AG04450 (cell line): ENCODE measurements at regions not wholly inside any gene's neighbourhood (a gene's known extent, or its start where the extent isn't known, plus 50 kb on each side); places are given as distances from the start of the nearest gene placed in this dataset.

Source experiments
- CTCF ChIA-PET: fragments of 300-600, 350-600 bp; formaldehyde crosslinking; extraction: SDS; loops from one replicate; lab custom pipeline; 2022; ENCODE audit warnings: antibody characterized with exemption, inconsistent platforms; lab: Charles Lee
- POLR2A ChIA-PET: fragments of 350-600 bp; formaldehyde crosslinking; extraction: SDS; loops from one replicate; lab custom pipeline; 2021; ENCODE audit warnings: antibody characterized with exemption, inconsistent platforms; lab: Yijun Ruan, JAX
- DNase-seq: peaks from one replicate; pipeline ENCODE4 v3.0.0-alpha.2; 2011; ENCODE audit warnings: low read depth, low spot score
- H3K27ac ChIP-seq: one replicate; pipeline ENCODE4 v1.5.1; 2012; ENCODE audit warnings: low read depth, low read length, control low read depth
- H3K27me3 ChIP-seq: one replicate; pipeline ENCODE4 v1.6.0; 2012; ENCODE audit warnings: low read length; ENCODE audit not compliant: control insufficient read depth, insufficient read depth
- H3K4me3 ChIP-seq: 2 replicates; pipeline ENCODE4 v1.5.1; 2011; ENCODE audit warnings: mild to moderate bottlenecking, low read depth, low read length, control low read depth
- H3K9me3 ChIP-seq: 2 replicates; pipeline ENCODE4 v1.5.1; 2012; ENCODE audit warnings: low read length; ENCODE audit not compliant: control insufficient read depth, insufficient read depth
- TF ChIP-seq, protein P1 (sequence below): IDR thresholded peaks from 2 replicates; pipeline ENCODE4 v1.5.1; 2011; ENCODE audit warnings: low read depth, low read length, control low read depth, inconsistent platforms

DNA sequence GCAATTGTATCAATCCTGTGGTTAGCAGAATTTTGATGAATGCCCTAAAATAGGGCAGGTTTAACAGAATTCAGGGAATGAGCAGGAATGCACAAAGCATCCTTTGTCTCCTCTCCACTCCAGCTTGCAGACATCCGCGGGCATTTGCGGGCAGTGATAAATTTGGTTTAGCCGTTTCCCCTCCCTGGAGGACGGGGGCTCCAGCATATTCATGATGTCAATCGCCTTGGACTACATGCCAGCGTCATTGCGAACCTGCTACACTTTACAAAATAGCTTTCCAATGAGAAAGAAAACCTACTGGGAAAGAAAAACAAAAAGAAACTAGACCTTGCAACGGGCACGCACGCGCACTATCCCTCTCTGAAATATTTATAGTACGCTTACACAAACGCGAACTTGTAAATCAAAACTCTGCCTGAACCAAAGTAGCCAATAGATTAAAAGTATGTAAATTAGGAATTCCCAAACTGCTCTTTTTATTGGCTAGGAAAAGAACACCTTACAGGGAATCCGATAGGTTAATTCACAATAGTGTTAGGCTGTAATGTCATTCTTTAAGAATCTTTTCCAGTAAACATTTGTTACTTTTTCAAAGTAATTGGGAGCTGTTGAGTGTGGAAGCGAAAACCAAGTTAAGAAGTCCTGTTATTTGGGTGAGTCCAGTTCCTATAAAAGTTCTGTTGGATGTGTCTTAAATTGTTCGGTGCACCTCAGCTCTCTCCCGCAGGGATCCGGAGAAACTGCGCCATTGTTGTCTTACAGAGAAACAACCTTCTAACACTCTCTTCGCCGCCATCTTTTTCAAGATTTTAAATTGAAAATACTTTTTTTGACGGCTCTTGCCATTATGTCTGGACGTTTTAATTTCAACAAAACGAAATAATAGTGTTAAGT is 136.7 kb downstream of the HFE start:
- TF ChIP-seq, protein P1, sequence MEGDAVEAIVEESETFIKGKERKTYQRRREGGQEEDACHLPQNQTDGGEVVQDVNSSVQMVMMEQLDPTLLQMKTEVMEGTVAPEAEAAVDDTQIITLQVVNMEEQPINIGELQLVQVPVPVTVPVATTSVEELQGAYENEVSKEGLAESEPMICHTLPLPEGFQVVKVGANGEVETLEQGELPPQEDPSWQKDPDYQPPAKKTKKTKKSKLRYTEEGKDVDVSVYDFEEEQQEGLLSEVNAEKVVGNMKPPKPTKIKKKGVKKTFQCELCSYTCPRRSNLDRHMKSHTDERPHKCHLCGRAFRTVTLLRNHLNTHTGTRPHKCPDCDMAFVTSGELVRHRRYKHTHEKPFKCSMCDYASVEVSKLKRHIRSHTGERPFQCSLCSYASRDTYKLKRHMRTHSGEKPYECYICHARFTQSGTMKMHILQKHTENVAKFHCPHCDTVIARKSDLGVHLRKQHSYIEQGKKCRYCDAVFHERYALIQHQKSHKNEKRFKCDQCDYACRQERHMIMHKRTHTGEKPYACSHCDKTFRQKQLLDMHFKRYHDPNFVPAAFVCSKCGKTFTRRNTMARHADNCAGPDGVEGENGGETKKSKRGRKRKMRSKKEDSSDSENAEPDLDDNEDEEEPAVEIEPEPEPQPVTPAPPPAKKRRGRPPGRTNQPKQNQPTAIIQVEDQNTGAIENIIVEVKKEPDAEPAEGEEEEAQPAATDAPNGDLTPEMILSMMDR: no peak

DNA sequence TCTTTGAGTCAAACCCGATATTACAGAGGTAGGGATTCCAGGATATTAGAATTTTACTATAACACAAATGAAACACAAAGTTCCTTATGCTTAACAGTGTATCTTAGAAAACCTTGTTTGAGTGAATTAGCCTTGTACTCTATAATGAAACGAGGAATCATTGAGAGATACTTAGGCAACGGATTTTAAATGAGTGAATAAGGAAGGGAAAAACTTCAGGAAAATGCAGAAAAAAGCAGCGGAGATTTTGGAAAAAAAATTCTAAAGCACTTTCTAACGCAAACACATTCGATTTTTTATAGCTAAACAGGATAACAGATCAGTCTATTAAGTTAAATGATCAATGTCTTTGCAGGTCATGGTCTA is 137.3 kb downstream of the HFE start:
- DNase-seq: no peak
- TF ChIP-seq, protein P1: no peak
- CTCF ChIA-PET: interaction anchor here (0.7 to 2.7 kb wide), 5 partner anchors 8 to 49 kb away, joined by 3 to 10 read pairs (median 3); a partner anchor contains a TSS
- Histone ChIP-seq H3K27me3 (no peaks in the 10 kb centered on the region), H3K4me3 (peak overlapping the region; percentile 73), H3K9me3 (peaks cover 4% of the 10 kb centered on the region; the same call in 1 of the 2 replicates), H3K27ac (peak overlapping the region; percentile 89)
- POLR2A ChIA-PET: interaction anchor here (0.7 to 3.7 kb wide), 15 partner anchors 8 to 1600 kb away, joined by 3 to 40 read pairs (median 5); a partner anchor contains a TSS

More for the DNA sequence above, 136.7 kb downstream of the HFE start:
- Histone ChIP-seq H3K27ac (peak overlapping the region; percentile 89), H3K27me3 (no peaks in the 10 kb centered on the region), H3K9me3 (peaks cover 4% of the 10 kb centered on the region; the same call in 1 of the 2 replicates), H3K4me3 (peak overlapping the region; percentile 73)
- POLR2A ChIA-PET: interaction anchor here (0.7 to 3.7 kb wide), 11 partner anchors 9 to 1601 kb away, joined by 3 to 40 read pairs (median 7); a partner anchor contains a TSS
- CTCF ChIA-PET: interaction anchor here (1.2 to 2.7 kb wide), 2 partner anchors 50 to 371 kb away, joined by 3 to 10 read pairs; no protein-coding TSS in a partner anchor
- DNase-seq: peak; percentile 89

DNA sequence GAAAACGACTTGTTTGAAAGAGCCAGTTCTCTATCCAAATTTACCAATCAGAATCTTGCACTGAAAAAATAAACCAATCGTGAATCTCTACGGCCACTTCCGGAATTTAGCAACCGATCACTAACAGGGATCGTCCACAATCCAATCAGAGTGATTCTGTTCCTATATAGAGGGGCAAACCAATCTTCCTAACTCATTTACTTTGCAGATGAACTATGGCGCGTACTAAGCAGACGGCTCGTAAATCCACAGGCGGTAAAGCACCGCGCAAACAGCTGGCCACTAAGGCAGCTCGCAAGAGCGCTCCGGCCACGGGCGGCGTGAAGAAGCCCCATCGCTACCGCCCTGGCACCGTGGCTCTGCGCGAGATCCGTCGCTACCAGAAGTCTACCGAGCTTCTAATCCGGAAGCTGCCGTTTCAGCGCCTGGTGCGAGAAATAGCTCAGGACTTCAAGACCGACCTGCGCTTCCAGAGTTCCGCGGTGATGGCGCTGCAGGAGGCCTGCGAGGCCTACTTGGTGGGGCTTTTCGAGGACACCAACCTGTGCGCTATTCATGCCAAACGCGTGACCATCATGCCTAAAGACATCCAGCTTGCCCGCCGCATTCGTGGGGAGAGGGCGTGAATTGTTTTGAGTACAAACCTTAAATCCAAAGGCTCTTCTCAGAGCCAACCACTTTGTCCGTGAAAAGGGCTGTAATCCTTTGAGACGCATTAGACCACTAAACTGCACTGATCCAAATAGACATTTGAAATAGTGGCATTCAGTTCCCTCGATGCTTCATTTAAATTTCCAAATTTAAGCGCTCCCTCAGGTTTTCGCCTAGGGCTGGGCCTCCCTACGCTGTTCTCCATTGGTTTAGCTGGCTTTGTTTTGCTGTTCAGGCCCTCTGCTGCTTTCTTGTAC is 138.0 kb downstream of the HFE start:
- Histone ChIP-seq H3K4me3 (peak overlapping the region; percentile 73), H3K27ac (peak overlapping the region; percentile 88), H3K27me3 (no peaks in the 10 kb centered on the region), H3K9me3 (peaks cover 4% of the 10 kb centered on the region; the same call in 1 of the 2 replicates)
- TF ChIP-seq, protein P1: peak; percentile 42; the same call in 1 of the 2 replicates
- ChIA-PET CTCF (interaction anchor here (0.7 to 2.7 kb wide), 6 partner anchors 8 to 49 kb away, joined by 3 to 10 read pairs (median 4); a partner anchor contains a TSS), POLR2A (interaction anchor here (0.6 to 3.7 kb wide), 13 partner anchors 9 to 199 kb away, joined by 3 to 40 read pairs (median 5); a partner anchor contains a TSS)
- peak; percentile 86 for DNase-seq

DNA sequence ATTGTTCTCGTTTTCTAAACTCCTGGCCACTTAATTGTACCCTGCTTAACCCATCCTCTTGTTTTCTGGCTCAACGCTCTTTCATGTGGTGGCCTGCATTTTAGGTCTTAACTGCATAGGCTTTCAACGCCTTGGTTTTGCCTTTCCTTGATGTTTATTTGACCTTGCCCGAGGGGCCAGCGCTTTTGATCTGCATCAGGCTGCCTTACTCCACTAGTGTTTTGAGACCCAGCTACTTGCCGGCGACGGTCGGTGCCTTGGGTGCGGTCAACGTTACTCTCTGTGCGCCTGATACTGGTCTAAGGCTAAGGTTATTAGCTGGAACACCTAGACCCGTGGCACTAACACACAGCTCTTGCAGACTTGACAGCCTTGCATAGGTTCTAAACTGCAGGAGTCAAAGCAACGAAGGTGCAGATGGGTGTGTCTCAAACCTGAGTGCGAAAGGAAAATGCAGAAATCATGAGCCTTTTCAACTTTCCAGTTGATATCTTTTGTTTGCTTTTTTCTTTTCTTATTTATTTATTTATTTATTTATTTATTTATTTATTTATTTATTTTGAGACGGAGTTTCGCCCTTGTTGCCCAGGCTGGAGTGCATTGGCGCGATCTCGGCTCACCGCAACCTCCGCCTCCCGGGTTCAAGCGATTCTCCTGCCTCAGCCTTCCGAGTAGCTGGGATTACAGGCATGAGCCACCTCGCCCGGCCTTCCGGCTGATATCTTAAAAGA is 138.8 kb downstream of the HFE start:
- peak overlapping the region; percentile 73 for H3K4me3 ChIP-seq
- peak overlapping the region; percentile 88 for H3K27ac ChIP-seq
- no peak for DNase-seq
- POLR2A ChIA-PET: interaction anchor here (0.7 to 3.7 kb wide), 11 partner anchors 8 to 180 kb away, joined by 3 to 40 read pairs (median 8); a partner anchor contains a TSS
- H3K9me3 ChIP-seq: peaks cover 4% of the 10 kb centered on the region; the same call in 1 of the 2 replicates
- H3K27me3 ChIP-seq: no peaks in the 10 kb centered on the region
- CTCF ChIA-PET: interaction anchor here (1.3 to 1.8 kb wide), 2 partner anchors 9 to 25 kb away, joined by 4 to 6 read pairs; a partner anchor contains a TSS
- TF ChIP-seq, protein P1: no peak
